Activated T-helper 17 cell treated with anti-CD3 and anti-CD28 coated beads, Interleukin-2, amount 50 U/mL, for 72 hours (primary cell): ENCODE measurements at regions not wholly inside any gene's neighbourhood (a gene's known extent, or its start where the extent isn't known, plus 50 kb on each side); places are given as distances from the start of the nearest gene placed in this dataset.

Source experiments
- ATAC-seq: fragments of 150-1000 bp; cut with Tn5 transposase; replicated peaks from 2 replicates; pipeline ENCODE4 v1.10.0; 2021; ENCODE audit warnings: mild to moderate bottlenecking, moderate library complexity
- H3K27ac Mint-ChIP-seq: one replicate; pipeline ENCODE4 v1.8.0; 2022; ENCODE audit warnings: mixed read lengths
- H3K27me3 Mint-ChIP-seq: one replicate; pipeline ENCODE4 v1.8.0; 2022; ENCODE audit warnings: mixed read lengths
- H3K36me3 Mint-ChIP-seq: one replicate; pipeline ENCODE4 v1.8.0; 2022; ENCODE audit warnings: low read depth, mild to moderate bottlenecking, mixed read lengths
- H3K4me1 Mint-ChIP-seq: one replicate; pipeline ENCODE4 v1.8.0; 2022; ENCODE audit warnings: mixed read lengths
- H3K4me3 Mint-ChIP-seq: one replicate; pipeline ENCODE4 v1.8.0; 2022; ENCODE audit warnings: mild to moderate bottlenecking, mixed read lengths
- H3K9me3 Mint-ChIP-seq: one replicate; pipeline ENCODE4 v1.8.0; 2022; ENCODE audit warnings: mixed read lengths

DNA sequence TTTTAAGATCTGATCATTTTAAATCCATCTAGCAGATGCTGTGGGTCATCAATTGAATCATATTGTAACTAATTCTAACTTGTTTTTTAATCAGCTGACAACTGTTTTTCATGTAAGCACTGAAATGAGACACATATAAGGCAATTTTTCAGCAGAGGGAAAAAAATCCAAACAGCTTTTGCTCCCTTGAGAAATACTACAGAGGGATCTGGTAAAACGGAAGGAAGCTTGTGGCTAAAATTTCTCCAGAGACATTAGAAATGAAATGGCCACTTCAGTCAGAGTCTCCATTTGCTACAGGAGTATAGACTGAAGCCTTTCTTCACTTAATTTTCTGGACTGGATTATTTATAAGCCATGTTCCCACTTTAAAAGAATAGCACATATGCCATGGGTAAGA is 385.9 kb downstream of the MAN2A1 start:
- Mint-ChIP-seq H3K27ac (no peak overlapping the region), H3K27me3 (peaks cover 19% of the 10 kb centered on the region), H3K36me3 (no peaks in the 10 kb centered on the region), H3K9me3 (peaks cover 25% of the 10 kb centered on the region), H3K4me3 (no peak overlapping the region), H3K4me1 (peaks cover 4% of the 10 kb centered on the region)
- ATAC-seq, result no peak

DNA sequence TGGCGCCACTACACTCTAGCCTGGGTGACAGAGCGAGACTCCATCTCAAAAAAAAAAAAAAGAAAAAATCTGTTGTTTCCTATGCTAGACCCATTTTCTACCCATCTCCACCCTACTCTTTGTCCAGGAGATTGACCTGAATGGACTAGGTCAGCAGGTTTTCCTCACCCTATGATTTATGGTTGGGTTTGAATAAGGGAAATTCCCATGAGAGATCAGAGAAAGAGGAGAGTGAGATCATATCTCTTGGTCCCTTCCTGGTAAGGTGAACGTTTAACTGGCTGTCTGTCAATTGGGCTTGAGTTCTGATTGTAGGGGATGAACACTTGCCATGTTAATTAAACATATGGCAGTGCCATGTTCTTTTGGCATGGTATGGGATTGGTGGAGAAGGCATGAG is 387.4 kb downstream of the MAN2A1 start:
- Mint-ChIP-seq H3K36me3 (no peaks in the 10 kb centered on the region), H3K9me3 (peaks cover 21% of the 10 kb centered on the region), H3K4me1 (peaks cover 4% of the 10 kb centered on the region), H3K4me3 (no peak overlapping the region), H3K27ac (no peak overlapping the region), H3K27me3 (peaks cover 23% of the 10 kb centered on the region)
- peak; percentile 83 for ATAC-seq

DNA sequence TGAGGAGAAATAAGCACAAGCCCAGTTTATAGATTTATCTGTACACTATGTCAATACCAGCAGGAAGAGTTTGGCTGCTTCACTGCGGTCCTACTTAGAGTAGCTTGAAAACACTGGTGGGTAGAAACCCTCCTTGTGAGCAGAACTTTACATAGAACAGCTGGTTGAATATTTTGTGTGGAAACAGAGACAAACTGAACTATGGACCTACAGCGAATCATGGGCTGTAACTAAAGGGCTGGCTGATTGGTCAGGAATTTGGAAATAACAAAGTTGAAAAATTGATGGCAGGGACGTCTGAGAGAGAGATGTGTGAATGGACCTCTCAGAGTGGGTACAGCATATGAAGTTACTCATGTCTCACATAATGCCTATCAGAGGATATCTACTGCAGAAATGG is 392.5 kb downstream of the MAN2A1 start:
- ATAC-seq, result no peak
- no peak overlapping the region for H3K27ac Mint-ChIP-seq
- H3K36me3 Mint-ChIP-seq, result no peaks in the 10 kb centered on the region
- H3K27me3 Mint-ChIP-seq, result peaks cover 7% of the 10 kb centered on the region
- peaks cover 7% of the 10 kb centered on the region for H3K4me1 Mint-ChIP-seq
- peaks cover 4% of the 10 kb centered on the region for H3K9me3 Mint-ChIP-seq
- no peak overlapping the region for H3K4me3 Mint-ChIP-seq

DNA sequence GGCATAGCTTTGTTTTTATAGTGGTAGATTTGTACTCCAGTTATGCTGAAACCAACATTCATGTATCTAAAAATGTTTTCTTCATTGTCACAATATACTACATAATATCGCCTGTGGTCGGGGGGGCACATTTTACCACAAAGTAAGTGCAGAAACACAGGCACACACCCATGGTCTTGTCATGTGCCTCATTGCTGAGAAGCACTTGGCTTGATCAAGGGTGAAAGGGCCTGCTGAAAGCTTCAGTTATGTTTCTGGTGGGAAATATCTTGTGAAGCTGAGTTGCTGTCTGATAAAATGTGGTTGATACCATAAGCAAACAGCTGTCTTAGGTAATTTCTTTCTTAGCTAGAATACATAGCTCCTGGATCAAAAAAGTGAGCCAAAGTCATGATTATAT is 393.1 kb downstream of the MAN2A1 start:
- no peaks in the 10 kb centered on the region for H3K9me3 Mint-ChIP-seq
- no peaks in the 10 kb centered on the region for H3K36me3 Mint-ChIP-seq
- ATAC-seq, result no peak
- H3K4me3 Mint-ChIP-seq, result no peak overlapping the region
- H3K27me3 Mint-ChIP-seq, result peaks cover 3% of the 10 kb centered on the region
- peaks cover 4% of the 10 kb centered on the region for H3K4me1 Mint-ChIP-seq
- H3K27ac Mint-ChIP-seq, result no peak overlapping the region

DNA sequence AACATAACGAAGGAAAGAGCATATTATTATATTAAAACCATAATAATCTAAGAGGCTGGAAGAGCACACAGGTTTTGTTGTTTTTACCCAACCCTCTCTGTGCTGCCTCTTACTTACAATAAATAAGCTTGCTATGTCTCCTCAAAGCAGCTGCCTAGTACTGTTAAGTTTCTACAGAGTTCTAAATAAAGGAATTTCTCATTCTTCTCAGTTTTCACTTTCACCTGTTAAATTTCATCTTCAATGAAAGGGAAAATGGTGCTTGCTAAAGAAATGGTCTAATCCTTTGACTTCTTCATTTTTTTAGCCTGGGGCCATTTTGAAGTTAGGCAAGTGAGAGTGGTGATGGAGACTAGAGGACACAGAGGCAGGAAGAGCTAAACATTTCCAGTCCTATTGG is 396.1 kb downstream of the MAN2A1 start:
- Mint-ChIP-seq H3K4me3 (no peak overlapping the region), H3K36me3 (no peaks in the 10 kb centered on the region), H3K9me3 (no peaks in the 10 kb centered on the region), H3K27me3 (peaks cover 3% of the 10 kb centered on the region), H3K27ac (no peak overlapping the region), H3K4me1 (peaks cover 4% of the 10 kb centered on the region)
- ATAC-seq, result no peak

DNA sequence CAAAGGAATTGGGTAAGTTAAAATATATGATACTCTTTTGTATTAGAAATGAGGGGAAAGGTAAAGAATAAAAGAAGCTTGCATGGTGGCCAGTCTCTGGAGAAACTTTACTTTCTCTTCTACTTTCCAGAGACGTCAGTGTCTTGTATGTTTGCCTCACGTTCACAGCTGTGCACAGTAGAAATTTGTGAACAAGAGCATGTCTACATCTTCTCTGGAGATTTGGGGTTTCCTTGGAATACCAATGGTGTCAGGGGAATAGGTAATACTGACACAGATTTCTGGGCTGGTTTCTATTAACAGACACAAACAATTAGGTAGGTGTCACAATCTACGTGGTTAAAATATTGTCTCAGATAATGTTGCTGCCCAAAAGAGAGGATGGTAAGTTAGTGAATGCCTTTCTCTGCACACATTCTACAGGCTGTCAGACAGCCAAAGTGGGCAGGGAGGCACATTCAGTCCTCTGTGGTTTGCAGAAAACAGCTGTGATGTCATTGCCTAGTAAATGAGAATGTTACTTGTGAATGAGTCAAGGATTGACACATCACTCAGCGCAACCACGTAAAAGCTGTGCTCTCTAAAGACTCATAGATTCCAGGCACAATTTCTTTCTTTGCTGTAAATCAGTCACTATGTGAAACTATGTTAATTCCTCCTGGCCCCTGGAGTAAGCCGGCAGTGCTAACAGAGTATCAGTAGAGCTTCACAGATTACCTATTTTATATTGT is 397.1 kb downstream of the MAN2A1 start:
- peak; percentile 90 for ATAC-seq
- H3K27me3 Mint-ChIP-seq, result no peaks in the 10 kb centered on the region
- H3K27ac Mint-ChIP-seq, result peak overlapping the region; percentile 64
- H3K4me3 Mint-ChIP-seq, result peak overlapping the region; percentile 52
- H3K9me3 Mint-ChIP-seq, result no peaks in the 10 kb centered on the region
- H3K4me1 Mint-ChIP-seq, result peaks cover 4% of the 10 kb centered on the region
- H3K36me3 Mint-ChIP-seq, result no peaks in the 10 kb centered on the region

DNA sequence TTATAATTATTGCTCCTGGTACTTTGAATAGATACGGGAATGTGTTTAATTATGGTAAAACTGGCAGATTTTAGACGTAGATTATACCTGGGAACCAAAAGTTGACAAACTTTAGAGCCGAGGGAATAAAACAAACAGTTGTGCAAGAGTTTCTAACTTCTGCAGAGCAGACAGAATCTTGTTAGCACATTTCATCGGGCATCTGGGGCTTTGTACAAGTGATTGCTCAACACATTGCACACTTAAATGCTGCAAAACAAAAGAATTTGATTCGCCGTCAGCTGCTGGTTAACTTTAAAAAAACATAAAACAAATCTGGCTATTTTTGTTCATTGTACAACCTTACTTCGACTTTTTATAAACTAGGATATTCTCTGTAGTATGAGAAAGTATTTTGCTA is 398.1 kb downstream of the MAN2A1 start:
- no peaks in the 10 kb centered on the region for H3K36me3 Mint-ChIP-seq
- peaks cover 4% of the 10 kb centered on the region for H3K4me1 Mint-ChIP-seq
- H3K9me3 Mint-ChIP-seq, result no peaks in the 10 kb centered on the region
- H3K27ac Mint-ChIP-seq, result no peak overlapping the region
- ATAC-seq, result no peak
- no peak overlapping the region for H3K4me3 Mint-ChIP-seq
- H3K27me3 Mint-ChIP-seq, result no peaks in the 10 kb centered on the region

DNA sequence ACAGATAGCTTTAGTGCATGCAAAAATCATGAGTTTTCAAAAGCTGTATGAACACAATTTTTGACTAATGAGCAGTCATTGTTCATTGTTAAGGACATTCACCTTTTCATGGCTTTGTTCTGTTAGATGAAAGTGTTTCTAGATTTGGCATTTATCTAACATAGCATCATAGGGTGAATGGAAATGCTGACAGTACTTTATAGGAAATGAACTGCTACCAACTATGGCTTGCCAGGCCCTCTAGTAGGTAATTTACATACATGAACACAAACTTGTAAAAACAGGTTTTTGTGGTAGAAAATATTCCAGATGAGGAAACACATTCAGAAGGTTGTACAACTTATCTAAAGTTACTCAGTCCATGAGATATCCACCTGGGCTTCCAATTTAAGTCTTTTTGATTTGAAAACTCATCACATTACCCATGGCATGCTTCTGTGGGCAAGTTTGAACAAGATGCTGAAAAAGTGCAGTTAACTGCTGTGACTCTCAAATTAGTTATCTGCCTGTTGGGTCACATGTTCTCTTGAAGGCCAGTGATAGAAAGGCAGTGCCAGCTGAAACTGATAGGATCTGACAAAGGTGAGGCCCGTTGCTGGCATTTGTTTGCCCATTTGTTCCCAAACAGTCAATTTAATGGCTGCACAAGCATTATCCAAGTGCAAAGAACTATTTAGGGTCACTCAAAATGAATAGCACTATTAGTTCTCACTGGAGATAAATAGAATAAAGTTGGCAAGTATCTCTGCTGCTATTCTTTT is 399.1 kb downstream of the MAN2A1 start:
- no peaks in the 10 kb centered on the region for H3K27me3 Mint-ChIP-seq
- no peaks in the 10 kb centered on the region for H3K36me3 Mint-ChIP-seq
- no peaks in the 10 kb centered on the region for H3K9me3 Mint-ChIP-seq
- H3K27ac Mint-ChIP-seq, result peak overlapping the region; percentile 50
- H3K4me3 Mint-ChIP-seq, result no peak overlapping the region
- peaks cover 4% of the 10 kb centered on the region for H3K4me1 Mint-ChIP-seq
- peak; percentile 53 for ATAC-seq

DNA sequence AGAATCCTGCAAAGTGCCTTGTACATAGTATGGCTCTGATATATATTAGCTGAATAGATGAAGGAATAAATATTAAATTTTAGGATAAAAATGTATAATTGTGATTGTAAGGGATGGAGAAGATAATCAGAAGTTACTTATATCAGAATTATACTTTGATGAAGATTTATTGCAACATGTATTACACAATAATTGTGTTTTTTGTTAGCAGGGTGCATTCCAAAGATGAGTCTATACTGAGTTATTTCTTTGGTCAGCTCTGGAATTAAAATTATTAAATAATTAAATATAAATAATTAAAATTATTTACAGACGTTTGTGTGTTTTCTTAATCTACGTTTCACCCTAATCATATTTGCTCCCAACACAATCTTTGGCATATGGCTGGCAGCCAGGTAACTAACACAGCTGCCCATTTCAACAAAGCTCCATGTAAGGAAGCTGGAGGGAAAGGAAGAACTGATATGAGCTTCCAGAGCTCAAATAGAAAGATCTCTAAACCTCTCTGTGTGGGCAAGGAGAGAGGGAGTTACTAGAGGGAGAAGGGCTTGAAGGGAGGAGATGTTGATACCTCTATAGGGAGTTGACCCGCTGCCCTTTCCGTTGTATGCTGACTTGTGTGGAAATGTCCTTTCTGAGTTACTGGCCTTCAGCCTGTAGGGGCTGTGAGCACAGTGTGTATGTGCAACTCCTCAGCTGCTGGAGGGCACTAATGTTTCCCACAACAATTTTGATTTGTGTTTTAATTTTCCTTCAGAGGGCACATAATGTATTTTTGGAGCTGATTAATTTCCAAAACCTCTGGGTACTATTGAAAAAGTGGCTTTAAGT is 403.4 kb downstream of the MAN2A1 start:
- Mint-ChIP-seq H3K27ac (no peak overlapping the region), H3K4me3 (no peak overlapping the region), H3K36me3 (no peaks in the 10 kb centered on the region), H3K4me1 (no peaks in the 10 kb centered on the region), H3K27me3 (no peaks in the 10 kb centered on the region), H3K9me3 (no peaks in the 10 kb centered on the region)
- ATAC-seq, result no peak

DNA sequence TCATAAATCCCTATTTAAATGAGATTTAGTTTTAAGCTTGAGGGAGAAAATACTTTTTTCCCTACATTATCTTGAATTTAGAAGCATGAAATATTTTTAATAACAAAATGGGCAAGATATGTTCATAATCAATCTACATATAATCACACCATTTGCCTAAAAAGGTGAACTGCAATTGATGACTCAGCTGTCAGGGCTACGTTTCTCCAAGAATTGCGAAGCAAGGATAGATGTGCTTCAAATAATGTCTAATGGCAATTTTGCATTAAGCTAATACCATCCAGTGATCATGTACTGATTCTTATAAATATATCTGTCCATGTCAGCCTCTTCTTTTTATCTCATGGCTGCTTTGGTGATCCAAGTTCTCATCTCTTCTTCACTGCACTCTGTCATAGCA is 404.4 kb downstream of the MAN2A1 start:
- H3K27ac Mint-ChIP-seq, result no peak overlapping the region
- no peaks in the 10 kb centered on the region for H3K9me3 Mint-ChIP-seq
- no peaks in the 10 kb centered on the region for H3K27me3 Mint-ChIP-seq
- no peaks in the 10 kb centered on the region for H3K36me3 Mint-ChIP-seq
- no peaks in the 10 kb centered on the region for H3K4me1 Mint-ChIP-seq
- no peak overlapping the region for H3K4me3 Mint-ChIP-seq
- no peak for ATAC-seq

DNA sequence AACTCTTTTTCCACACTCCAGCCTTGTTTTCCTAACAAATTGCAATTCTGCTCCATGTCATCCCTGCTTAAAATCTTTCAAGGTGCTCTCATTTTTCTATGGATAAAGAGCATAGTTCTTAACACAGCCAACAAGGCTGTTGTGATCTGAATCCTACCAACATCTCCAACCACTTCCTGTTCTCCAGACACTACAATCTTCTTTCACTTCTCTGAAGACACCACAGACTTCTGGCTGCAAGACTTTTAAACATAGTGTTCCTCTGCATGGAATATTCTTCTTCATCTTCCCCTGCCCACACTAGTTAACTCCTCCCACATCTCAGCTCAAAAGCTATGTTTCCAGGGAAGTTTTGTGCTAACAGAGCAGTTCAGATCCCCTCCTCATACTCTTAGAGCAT is 404.8 kb downstream of the MAN2A1 start:
- H3K4me1 Mint-ChIP-seq, result no peaks in the 10 kb centered on the region

DNA sequence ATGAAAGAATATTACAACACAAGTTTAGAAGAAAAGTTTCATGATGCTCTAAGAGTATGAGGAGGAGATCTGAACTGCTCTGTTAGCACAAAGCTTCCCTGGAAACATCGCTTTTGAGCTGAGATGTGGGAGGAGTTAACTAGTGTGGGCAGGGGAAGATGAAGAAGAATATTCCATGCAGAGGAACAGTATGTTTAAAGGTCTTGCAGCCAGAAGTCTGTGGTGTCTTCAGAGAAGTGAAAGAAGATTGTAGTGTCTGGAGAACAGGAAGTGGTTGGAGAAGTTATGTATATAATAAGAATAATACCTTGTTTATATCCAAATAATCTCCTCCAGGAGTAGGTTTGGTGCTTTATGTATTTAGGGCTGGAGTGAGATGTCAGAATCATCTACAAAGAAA is 406.7 kb downstream of the MAN2A1 start:
- Mint-ChIP-seq H3K36me3 (no peaks in the 10 kb centered on the region), H3K4me3 (no peak overlapping the region), H3K27ac (no peak overlapping the region), H3K9me3 (no peaks in the 10 kb centered on the region), H3K4me1 (no peaks in the 10 kb centered on the region), H3K27me3 (no peaks in the 10 kb centered on the region)
- ATAC-seq, result peak; percentile 42

More for the DNA sequence above, 404.8 kb downstream of the MAN2A1 start:
- no peaks in the 10 kb centered on the region for H3K9me3 Mint-ChIP-seq
- no peak overlapping the region for H3K27ac Mint-ChIP-seq
- H3K36me3 Mint-ChIP-seq, result no peaks in the 10 kb centered on the region
- H3K4me3 Mint-ChIP-seq, result no peak overlapping the region
- no peak for ATAC-seq
- H3K27me3 Mint-ChIP-seq, result no peaks in the 10 kb centered on the region

DNA sequence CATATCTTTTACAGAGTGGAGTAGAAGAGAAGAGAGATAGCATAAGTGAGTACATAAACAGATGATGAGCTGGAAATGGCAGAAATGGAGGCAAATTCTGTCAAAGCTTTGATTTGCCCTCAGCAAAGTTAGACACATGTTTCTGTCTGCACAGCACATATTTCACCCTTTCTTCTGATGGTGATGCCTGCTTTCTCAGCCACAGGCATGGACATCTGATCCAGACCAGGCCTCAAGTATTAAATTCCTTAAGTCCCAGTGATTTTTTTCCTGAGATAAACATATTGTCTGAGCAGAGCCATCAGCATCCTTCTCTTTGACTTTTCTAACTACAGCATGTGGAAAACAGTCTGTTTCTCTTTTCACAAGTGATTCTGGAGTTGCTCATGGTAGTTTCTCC is 409.8 kb downstream of the MAN2A1 start:
- no peaks in the 10 kb centered on the region for H3K9me3 Mint-ChIP-seq
- H3K27ac Mint-ChIP-seq, result no peak overlapping the region
- H3K36me3 Mint-ChIP-seq, result no peaks in the 10 kb centered on the region
- no peak for ATAC-seq
- no peaks in the 10 kb centered on the region for H3K4me1 Mint-ChIP-seq
- H3K27me3 Mint-ChIP-seq, result peaks cover 4% of the 10 kb centered on the region
- H3K4me3 Mint-ChIP-seq, result no peak overlapping the region

DNA sequence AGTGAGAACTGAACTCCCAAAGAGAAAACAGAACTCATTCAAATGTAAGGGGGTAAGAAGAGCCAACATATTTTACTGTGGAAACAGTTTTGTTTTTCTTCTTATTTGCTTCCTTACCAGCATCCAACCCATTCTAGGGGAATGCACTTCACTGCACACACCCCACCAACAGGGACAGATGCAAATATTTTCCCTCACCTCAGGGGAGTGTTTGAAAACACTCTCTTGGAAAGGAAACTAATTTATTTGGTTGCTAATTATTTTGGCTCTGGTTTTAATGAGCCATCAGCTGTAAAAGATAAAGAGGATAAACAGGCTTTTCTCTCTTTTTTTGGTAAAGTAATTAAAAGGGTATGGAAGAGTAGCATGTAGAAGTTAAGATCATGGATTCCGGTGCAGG is 413.4 kb downstream of the MAN2A1 start:
- Mint-ChIP-seq H3K36me3 (no peaks in the 10 kb centered on the region), H3K27me3 (peaks cover 17% of the 10 kb centered on the region), H3K4me3 (no peak overlapping the region), H3K4me1 (no peaks in the 10 kb centered on the region), H3K27ac (no peak overlapping the region), H3K9me3 (no peaks in the 10 kb centered on the region)
- ATAC-seq, result no peak
